ENCODE measurements at regions not wholly inside any gene's neighbourhood (a gene's known extent, or its start where the extent isn't known, plus 50 kb on each side); places are given as distances from the start of the nearest gene placed in this dataset.
A peak's percentile ranks its signal among the peaks of the same experiment; 100 is the strongest.

- Mint-ChIP-seq H3K4me1 (peaks cover 4% of the 10 kb centered on the region), H3K27me3 (no peaks in the 10 kb centered on the region), H3K36me3 (ENCODE audit: low read depth) (no peaks in the 10 kb centered on the region), H3K27ac (no peak overlapping the region), H3K9me3 (no peaks in the 10 kb centered on the region), H3K4me3 (no peak overlapping the region)
- no peak for DNase-seq
- no peak for ATAC-seq
Measured at GRCh38 chr2:106041150-106041549, 153.0 kb downstream of the UXS1 start.

- ATAC-seq (no peak), DNase-seq (no peak)
- Mint-ChIP-seq H3K27me3 (no peaks in the 10 kb centered on the region), H3K36me3 (ENCODE audit: low read depth) (no peaks in the 10 kb centered on the region), H3K4me3 (no peak overlapping the region), H3K4me1 (no peaks in the 10 kb centered on the region), H3K27ac (no peak overlapping the region), H3K9me3 (no peaks in the 10 kb centered on the region)
Measured at GRCh38 chr2:106039634-106040315, 154.3 kb downstream of the UXS1 start.

GRCh38 chr2:106038601-106039375 lies 155.3 kb downstream of the UXS1 start:
- Mint-ChIP-seq H3K4me3 (no peak overlapping the region), H3K27ac (no peak overlapping the region), H3K4me1 (no peaks in the 10 kb centered on the region)

GRCh38 chr2:106037932-106038331 lies 156.2 kb downstream of the UXS1 start:
- no peaks in the 10 kb centered on the region for H3K27me3 Mint-ChIP-seq
- H3K36me3 Mint-ChIP-seq (ENCODE audit: low read depth), result no peaks in the 10 kb centered on the region
- no peak overlapping the region for H3K27ac Mint-ChIP-seq
- H3K4me1 Mint-ChIP-seq, result no peaks in the 10 kb centered on the region
- no peak overlapping the region for H3K4me3 Mint-ChIP-seq
- DNase-seq, result no peak
- ATAC-seq, result no peak
- peaks cover 3% of the 10 kb centered on the region for H3K9me3 Mint-ChIP-seq

More at GRCh38 chr2:106038601-106039375, 155.3 kb downstream of the UXS1 start:
- DNase-seq (no peak), ATAC-seq (no peak)
- H3K9me3 Mint-ChIP-seq, result no peaks in the 10 kb centered on the region
- H3K36me3 Mint-ChIP-seq (ENCODE audit: low read depth), result no peaks in the 10 kb centered on the region
- no peaks in the 10 kb centered on the region for H3K27me3 Mint-ChIP-seq

- ATAC-seq (no peak), DNase-seq (no peak)
- Mint-ChIP-seq H3K4me1 (no peaks in the 10 kb centered on the region), H3K36me3 (ENCODE audit: low read depth) (no peaks in the 10 kb centered on the region), H3K27me3 (no peaks in the 10 kb centered on the region), H3K27ac (no peak overlapping the region), H3K9me3 (peaks cover 6% of the 10 kb centered on the region), H3K4me3 (no peak overlapping the region)
Measured at GRCh38 chr2:106037262-106037661, 156.8 kb downstream of the UXS1 start.

- no peak overlapping the region for H3K4me3 Mint-ChIP-seq
- no peaks in the 10 kb centered on the region for H3K27me3 Mint-ChIP-seq
- H3K36me3 Mint-ChIP-seq (ENCODE audit: low read depth), result no peaks in the 10 kb centered on the region
- no peak overlapping the region for H3K27ac Mint-ChIP-seq
- no peak for ATAC-seq
- H3K4me1 Mint-ChIP-seq, result peaks cover 21% of the 10 kb centered on the region
- DNase-seq, result no peak
- peaks cover 6% of the 10 kb centered on the region for H3K9me3 Mint-ChIP-seq
Measured at GRCh38 chr2:106034325-106034724, 159.8 kb downstream of the UXS1 start.

GRCh38 chr2:106032676-106033075 lies 161.4 kb downstream of the UXS1 start:
- no peak overlapping the region for H3K4me3 Mint-ChIP-seq
- no peak overlapping the region for H3K27ac Mint-ChIP-seq
- ATAC-seq (no peak), DNase-seq (no peak)
- no peaks in the 10 kb centered on the region for H3K36me3 Mint-ChIP-seq (ENCODE audit: low read depth)
- no peaks in the 10 kb centered on the region for H3K27me3 Mint-ChIP-seq
- H3K4me1 Mint-ChIP-seq, result peaks cover 32% of the 10 kb centered on the region
- peaks cover 6% of the 10 kb centered on the region for H3K9me3 Mint-ChIP-seq

- Mint-ChIP-seq H3K27ac (peak overlapping the region; percentile 44), H3K27me3 (no peaks in the 10 kb centered on the region), H3K36me3 (ENCODE audit: low read depth) (no peaks in the 10 kb centered on the region), H3K9me3 (peaks cover 6% of the 10 kb centered on the region), H3K4me1 (peaks cover 46% of the 10 kb centered on the region), H3K4me3 (peak overlapping the region; percentile 38)
- DNase-seq, result peak; percentile 62
- ATAC-seq, result peak; percentile 86
Measured at GRCh38 chr2:106030287-106031268, 163.5 kb downstream of the UXS1 start.

GRCh38 chr2:106028192-106028591 lies 165.9 kb downstream of the UXS1 start:
- Mint-ChIP-seq H3K27ac (peak overlapping the region; percentile 44), H3K9me3 (peaks cover 6% of the 10 kb centered on the region), H3K4me1 (peaks cover 46% of the 10 kb centered on the region), H3K4me3 (no peak overlapping the region), H3K36me3 (ENCODE audit: low read depth) (no peaks in the 10 kb centered on the region), H3K27me3 (no peaks in the 10 kb centered on the region)
- ATAC-seq (peak; percentile 44), DNase-seq (no peak)

GRCh38 chr2:106026271-106027190 lies 167.6 kb downstream of the UXS1 start:
- Mint-ChIP-seq H3K9me3 (no peaks in the 10 kb centered on the region), H3K36me3 (ENCODE audit: low read depth) (no peaks in the 10 kb centered on the region), H3K4me3 (no peak overlapping the region), H3K27ac (no peak overlapping the region), H3K4me1 (peaks cover 46% of the 10 kb centered on the region), H3K27me3 (no peaks in the 10 kb centered on the region)
- ATAC-seq (no peak), DNase-seq (no peak)

GRCh38 chr2:106025796-106026195 lies 168.3 kb downstream of the UXS1 start:
- Mint-ChIP-seq H3K4me1 (peaks cover 40% of the 10 kb centered on the region), H3K27me3 (no peaks in the 10 kb centered on the region), H3K36me3 (ENCODE audit: low read depth) (no peaks in the 10 kb centered on the region), H3K27ac (no peak overlapping the region), H3K4me3 (no peak overlapping the region), H3K9me3 (no peaks in the 10 kb centered on the region)
- DNase-seq (no peak), ATAC-seq (no peak)

GRCh38 chr2:106021662-106022028 lies 172.5 kb downstream of the UXS1 start:
- H3K36me3 Mint-ChIP-seq (ENCODE audit: low read depth), result no peaks in the 10 kb centered on the region
- ATAC-seq (no peak), DNase-seq (no peak)
- H3K27me3 Mint-ChIP-seq, result no peaks in the 10 kb centered on the region
- no peaks in the 10 kb centered on the region for H3K9me3 Mint-ChIP-seq
- no peak overlapping the region for H3K4me3 Mint-ChIP-seq
- peaks cover 15% of the 10 kb centered on the region for H3K4me1 Mint-ChIP-seq
- no peak overlapping the region for H3K27ac Mint-ChIP-seq

- Mint-ChIP-seq H3K27ac (no peak overlapping the region), H3K36me3 (ENCODE audit: low read depth) (no peaks in the 10 kb centered on the region), H3K4me3 (no peak overlapping the region), H3K9me3 (no peaks in the 10 kb centered on the region), H3K4me1 (peaks cover 9% of the 10 kb centered on the region), H3K27me3 (no peaks in the 10 kb centered on the region)
- ATAC-seq (no peak), DNase-seq (no peak)
Measured at GRCh38 chr2:106020821-106021661, 173.1 kb downstream of the UXS1 start.
